ENCODE measurements at regions not wholly inside any gene's neighbourhood (a gene's known extent, or its start where the extent isn't known, plus 50 kb on each side); places are given as distances from the start of the nearest gene placed in this dataset.

DNA sequence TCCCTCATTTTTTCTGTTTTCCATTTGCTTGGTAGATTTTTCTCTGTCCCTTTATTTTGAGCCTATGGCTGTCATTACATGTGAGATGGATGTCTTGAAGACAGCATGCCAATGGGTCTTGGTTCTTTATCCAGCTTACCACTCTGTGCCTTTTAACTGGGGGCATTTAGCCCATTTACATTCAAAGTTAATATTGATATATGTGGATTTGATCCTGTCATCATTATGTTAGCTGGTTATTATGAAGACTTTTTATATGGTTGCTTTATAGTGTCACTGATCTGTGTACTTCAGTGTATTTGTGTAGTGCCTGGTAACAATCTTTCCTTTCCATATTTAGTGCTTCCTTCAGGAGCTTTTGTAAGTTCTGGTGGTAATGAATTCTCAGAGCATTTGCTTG, 89.3 kb upstream of the UNC5B start:
- TF ChIP-seq, protein P1, sequence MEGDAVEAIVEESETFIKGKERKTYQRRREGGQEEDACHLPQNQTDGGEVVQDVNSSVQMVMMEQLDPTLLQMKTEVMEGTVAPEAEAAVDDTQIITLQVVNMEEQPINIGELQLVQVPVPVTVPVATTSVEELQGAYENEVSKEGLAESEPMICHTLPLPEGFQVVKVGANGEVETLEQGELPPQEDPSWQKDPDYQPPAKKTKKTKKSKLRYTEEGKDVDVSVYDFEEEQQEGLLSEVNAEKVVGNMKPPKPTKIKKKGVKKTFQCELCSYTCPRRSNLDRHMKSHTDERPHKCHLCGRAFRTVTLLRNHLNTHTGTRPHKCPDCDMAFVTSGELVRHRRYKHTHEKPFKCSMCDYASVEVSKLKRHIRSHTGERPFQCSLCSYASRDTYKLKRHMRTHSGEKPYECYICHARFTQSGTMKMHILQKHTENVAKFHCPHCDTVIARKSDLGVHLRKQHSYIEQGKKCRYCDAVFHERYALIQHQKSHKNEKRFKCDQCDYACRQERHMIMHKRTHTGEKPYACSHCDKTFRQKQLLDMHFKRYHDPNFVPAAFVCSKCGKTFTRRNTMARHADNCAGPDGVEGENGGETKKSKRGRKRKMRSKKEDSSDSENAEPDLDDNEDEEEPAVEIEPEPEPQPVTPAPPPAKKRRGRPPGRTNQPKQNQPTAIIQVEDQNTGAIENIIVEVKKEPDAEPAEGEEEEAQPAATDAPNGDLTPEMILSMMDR (conservative IDR thresholded peaks at IDR 0.05 in 1 of 2, IDR thresholded peaks at IDR 0.05 in 1 of 2; ENCODE audit: extremely low read depth in 1 of 2, insufficient read depth in 1 of 2, low read depth in 1 of 2, low read length in 2 of 2), result no peak
- no peak for TF ChIP-seq EZH2 (IDR thresholded peaks at IDR 0.05; ENCODE audit: borderline replicate concordance, low read length)
